ENCODE measurements at regions not wholly inside any gene's neighbourhood (a gene's known extent, or its start where the extent isn't known, plus 50 kb on each side); places are given as distances from the start of the nearest gene placed in this dataset.

DNA sequence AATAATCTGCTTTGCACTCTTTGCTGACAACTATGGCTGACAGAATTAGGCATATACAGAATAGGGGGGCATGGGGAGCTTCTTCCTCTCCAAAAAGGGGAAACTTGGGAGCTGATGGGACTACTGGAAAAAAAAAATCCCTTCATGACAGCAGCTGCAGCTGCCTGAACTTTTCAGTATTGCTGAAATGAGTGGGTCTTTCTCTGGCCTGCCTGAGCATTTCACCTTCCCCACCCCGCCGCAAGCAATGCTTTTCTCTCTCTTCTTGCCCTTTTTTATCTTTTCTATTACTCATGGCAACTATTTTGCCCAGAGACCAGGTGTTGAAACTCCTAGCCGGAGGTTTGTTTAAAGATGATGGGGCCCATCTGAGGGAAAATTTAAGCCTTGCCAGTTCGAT is 244.9 kb downstream of the SEMA3D start:
- no peaks in the 10 kb centered on the region for H3K4me1 ChIP-seq
- WGBS (ENCODE audit: missing lambda C conversion rate) = 87% methylated on average over 4 of the region's 4 CpGs
- DNase-seq (ENCODE audit: low read depth in 1 of 2, low spot score in 1 of 2) (no peak), FAIRE-seq (no peak), ATAC-seq (no peak)
- no peak overlapping the region for H3K4me2 ChIP-seq
- no peak overlapping the region for H3K27ac ChIP-seq
- TF ChIP-seq ESRRA (IDR thresholded peaks at IDR 0.05; ENCODE audit: borderline replicate concordance, low read length) (no peak), SMC3 (IDR thresholded peaks at IDR 0.05) (no peak), GATA3 (IDR thresholded peaks at IDR 0.05; ENCODE audit: borderline replicate concordance) (no peak), CHD2 (IDR thresholded peaks at IDR 0.05; ENCODE audit: low read length, partially characterized antibody) (no peak), TFCP2L1 (CRISPR knock-in tag; IDR thresholded peaks at IDR 0.05) (no peak), RARB (CRISPR knock-in tag; IDR thresholded peaks at IDR 0.05) (no peak), NPAS2 (CRISPR knock-in tag; IDR thresholded peaks at IDR 0.05; ENCODE audit: borderline replicate concordance) (no peak), HOXB13 (CRISPR knock-in tag; IDR thresholded peaks at IDR 0.05; ENCODE audit: low read depth) (no peak), FOXS1 (CRISPR knock-in tag; IDR thresholded peaks at IDR 0.05) (no peak), SREBF2 (IDR thresholded peaks at IDR 0.05) (no peak), MAZ (IDR thresholded peaks at IDR 0.05; ENCODE audit: borderline replicate concordance, low read depth, low read length) (no peak), POLR2AphosphoS2 (conservative IDR thresholded peaks at IDR 0.05; ENCODE audit: low read length) (no peak), TP53 (CRISPR knock-in tag; IDR thresholded peaks at IDR 0.05) (no peak), ZSCAN20 (CRISPR knock-in tag; IDR thresholded peaks at IDR 0.05) (no peak), PHF8 (IDR thresholded peaks at IDR 0.05; ENCODE audit: borderline replicate concordance, low read depth) (no peak), RNF2 (IDR thresholded peaks at IDR 0.05; ENCODE audit: borderline replicate concordance, low read depth) (no peak)
- TF ChIP-seq, protein P1, sequence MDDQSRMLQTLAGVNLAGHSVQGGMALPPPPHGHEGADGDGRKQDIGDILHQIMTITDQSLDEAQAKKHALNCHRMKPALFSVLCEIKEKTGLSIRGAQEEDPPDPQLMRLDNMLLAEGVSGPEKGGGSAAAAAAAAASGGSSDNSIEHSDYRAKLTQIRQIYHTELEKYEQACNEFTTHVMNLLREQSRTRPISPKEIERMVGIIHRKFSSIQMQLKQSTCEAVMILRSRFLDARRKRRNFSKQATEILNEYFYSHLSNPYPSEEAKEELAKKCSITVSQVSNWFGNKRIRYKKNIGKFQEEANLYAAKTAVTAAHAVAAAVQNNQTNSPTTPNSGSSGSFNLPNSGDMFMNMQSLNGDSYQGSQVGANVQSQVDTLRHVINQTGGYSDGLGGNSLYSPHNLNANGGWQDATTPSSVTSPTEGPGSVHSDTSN (IDR thresholded peaks at IDR 0.05) = no peak
- TF ChIP-seq, protein P2, sequence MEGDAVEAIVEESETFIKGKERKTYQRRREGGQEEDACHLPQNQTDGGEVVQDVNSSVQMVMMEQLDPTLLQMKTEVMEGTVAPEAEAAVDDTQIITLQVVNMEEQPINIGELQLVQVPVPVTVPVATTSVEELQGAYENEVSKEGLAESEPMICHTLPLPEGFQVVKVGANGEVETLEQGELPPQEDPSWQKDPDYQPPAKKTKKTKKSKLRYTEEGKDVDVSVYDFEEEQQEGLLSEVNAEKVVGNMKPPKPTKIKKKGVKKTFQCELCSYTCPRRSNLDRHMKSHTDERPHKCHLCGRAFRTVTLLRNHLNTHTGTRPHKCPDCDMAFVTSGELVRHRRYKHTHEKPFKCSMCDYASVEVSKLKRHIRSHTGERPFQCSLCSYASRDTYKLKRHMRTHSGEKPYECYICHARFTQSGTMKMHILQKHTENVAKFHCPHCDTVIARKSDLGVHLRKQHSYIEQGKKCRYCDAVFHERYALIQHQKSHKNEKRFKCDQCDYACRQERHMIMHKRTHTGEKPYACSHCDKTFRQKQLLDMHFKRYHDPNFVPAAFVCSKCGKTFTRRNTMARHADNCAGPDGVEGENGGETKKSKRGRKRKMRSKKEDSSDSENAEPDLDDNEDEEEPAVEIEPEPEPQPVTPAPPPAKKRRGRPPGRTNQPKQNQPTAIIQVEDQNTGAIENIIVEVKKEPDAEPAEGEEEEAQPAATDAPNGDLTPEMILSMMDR (IDR thresholded peaks at IDR 0.05) = no peak
- TF ChIP-seq, protein P3, sequence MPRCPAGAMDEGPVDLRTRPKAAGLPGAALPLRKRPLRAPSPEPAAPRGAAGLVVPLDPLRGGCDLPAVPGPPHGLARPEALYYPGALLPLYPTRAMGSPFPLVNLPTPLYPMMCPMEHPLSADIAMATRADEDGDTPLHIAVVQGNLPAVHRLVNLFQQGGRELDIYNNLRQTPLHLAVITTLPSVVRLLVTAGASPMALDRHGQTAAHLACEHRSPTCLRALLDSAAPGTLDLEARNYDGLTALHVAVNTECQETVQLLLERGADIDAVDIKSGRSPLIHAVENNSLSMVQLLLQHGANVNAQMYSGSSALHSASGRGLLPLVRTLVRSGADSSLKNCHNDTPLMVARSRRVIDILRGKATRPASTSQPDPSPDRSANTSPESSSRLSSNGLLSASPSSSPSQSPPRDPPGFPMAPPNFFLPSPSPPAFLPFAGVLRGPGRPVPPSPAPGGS (IDR thresholded peaks at IDR 0.05) = no peak
- POLR2A ChIA-PET = no interaction called here
- H3K4me3 ChIP-seq = no peak overlapping the region
- H3K9me3 ChIP-seq = no peaks in the 10 kb centered on the region
- CTCF ChIA-PET = no interaction called here

DNA sequence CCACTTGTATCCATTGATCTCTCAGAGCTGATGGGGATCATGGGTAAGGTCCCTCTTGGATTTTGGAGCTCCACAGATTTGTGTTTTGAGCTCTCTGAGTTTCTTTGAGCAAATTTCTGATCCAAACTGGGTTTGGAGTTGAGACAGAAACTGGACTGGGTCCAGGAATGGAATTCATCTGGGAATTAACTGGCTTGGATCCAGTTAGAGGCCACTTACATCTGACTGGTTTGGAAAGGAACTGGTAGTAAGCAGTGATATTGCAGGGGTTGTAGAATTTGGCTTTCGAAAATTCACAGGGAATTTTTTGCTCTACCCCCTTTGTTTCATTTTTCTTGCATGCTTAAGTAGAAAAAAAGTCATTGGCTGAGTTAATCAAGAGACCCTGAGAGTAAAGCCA is 245.6 kb downstream of the SEMA3D start:
- FAIRE-seq (no peak), ATAC-seq (no peak), DNase-seq (ENCODE audit: low read depth in 1 of 2, low spot score in 1 of 2) (no peak)
- TF ChIP-seq ZC3H11A (IDR thresholded peaks at IDR 0.05) (no peak), RAD21 (conservative IDR thresholded peaks at IDR 0.05 in 1 of 2, IDR thresholded peaks at IDR 0.05 in 1 of 2) (no peak), RNF2 (IDR thresholded peaks at IDR 0.05; ENCODE audit: borderline replicate concordance, low read depth) (no peak), KDM5A (IDR thresholded peaks at IDR 0.05) (no peak), JUNB (IDR thresholded peaks at IDR 0.05) (no peak), NPAS2 (CRISPR knock-in tag; IDR thresholded peaks at IDR 0.05; ENCODE audit: borderline replicate concordance) (no peak), GATA3 (IDR thresholded peaks at IDR 0.05; ENCODE audit: borderline replicate concordance) (no peak), FOSL2 (IDR thresholded peaks at IDR 0.05) (no peak), FOSL2 (CRISPR knock-in tag; IDR thresholded peaks at IDR 0.05) (no peak), NFE2L2 (conservative IDR thresholded peaks at IDR 0.05; ENCODE audit: low read length) (no peak), EP300 (IDR thresholded peaks at IDR 0.05) (no peak), RCOR1 (IDR thresholded peaks at IDR 0.05; ENCODE audit: low read depth, low read length) (no peak), SMC3 (IDR thresholded peaks at IDR 0.05) (no peak), POLR2AphosphoS2 (conservative IDR thresholded peaks at IDR 0.05; ENCODE audit: low read length) (no peak)
- H3K4me2 ChIP-seq = no peak overlapping the region
- H3K4me1 ChIP-seq = no peaks in the 10 kb centered on the region
- POLR2A ChIA-PET = no interaction called here
- no peak overlapping the region for H3K4me3 ChIP-seq
- CTCF ChIA-PET = no interaction called here
- 46% methylated on average over 1 of the region's 1 CpG for WGBS (ENCODE audit: missing lambda C conversion rate)
- no peak overlapping the region for H3K27ac ChIP-seq
- H3K9me3 ChIP-seq = no peaks in the 10 kb centered on the region
